Smooth muscle cell (in vitro differentiated cells): ENCODE measurements at regions not wholly inside any gene's neighbourhood (a gene's known extent, or its start where the extent isn't known, plus 50 kb on each side); places are given as distances from the start of the nearest gene placed in this dataset.

Experiments used
- DNase-seq: peaks from one replicate; lab custom pipeline; 2025; ENCODE audit not compliant: unreplicated experiment; lab: John Stamatoyannopoulos, UW
- H2AFZ ChIP-seq: fragments of 200-600 bp; sonication (generic); 2 replicates; pipeline ENCODE4 v1.6.0; 2016; ENCODE audit warnings: antibody characterized with exemption, low read depth, mild to moderate bottlenecking
- H3F3A ChIP-seq: fragments of 200-600 bp; sonication (generic); 2 replicates; pipeline ENCODE4 v1.6.0; 2017; ENCODE audit warnings: antibody characterized with exemption, low read depth
- H3K27ac ChIP-seq: fragments of 200-600 bp; sonication (generic); 2 replicates; pipeline ENCODE4 v1.5.1; 2016; ENCODE audit warnings: low read depth, mild to moderate bottlenecking
- H3K27me3 ChIP-seq: fragments of 200-600 bp; sonication (generic); 2 replicates; pipeline ENCODE4 v1.6.1; 2016; ENCODE audit warnings: low read depth, mild to moderate bottlenecking
- H3K36me3 ChIP-seq: fragments of 200-600 bp; sonication (generic); 2 replicates; pipeline ENCODE4 v1.5.1; 2016; ENCODE audit warnings: low read depth
- H3K4me1 ChIP-seq: fragments of 200-600 bp; sonication (generic); 2 replicates; pipeline ENCODE4 v1.5.1; 2016; ENCODE audit warnings: low read depth
- H3K4me2 ChIP-seq: fragments of 200-600 bp; sonication (generic); 2 replicates; pipeline ENCODE4 v1.6.0; 2016; ENCODE audit warnings: mild to moderate bottlenecking
- H3K4me3 ChIP-seq: fragments of 200-600 bp; sonication (generic); 2 replicates; pipeline ENCODE4 v1.5.1; 2016; ENCODE audit warnings: mild to moderate bottlenecking
- H3K79me2 ChIP-seq: fragments of 200-600 bp; sonication (generic); 2 replicates; pipeline ENCODE4 v1.6.0; 2016; ENCODE audit warnings: low read depth, mild to moderate bottlenecking
- H3K9ac ChIP-seq: fragments of 200-600 bp; sonication (generic); 2 replicates; pipeline ENCODE4 v1.6.0; 2016; ENCODE audit warnings: low read depth
- H3K9me3 ChIP-seq: fragments of 200-600 bp; sonication (generic); replicated peaks from 2 replicates; pipeline ENCODE4 v1.5.1; 2016; ENCODE audit warnings: low read depth
- H4K20me1 ChIP-seq: fragments of 200-600 bp; sonication (generic); 2 replicates; pipeline ENCODE4 v1.6.0; 2016; ENCODE audit warnings: low read depth
- WGBS: methylation state at CpG from one replicate; pipeline ENCODE4 v1.1.7; 2016; ENCODE audit warnings: low lambda C conversion rate; 5-methylcytosine and 5-hydroxymethylcytosine counted together
- TF ChIP-seq, protein P1 (sequence below): fragments of 200-600 bp; sonication (generic); IDR thresholded peaks from 2 replicates; pipeline ENCODE4 v1.5.1; 2017; ENCODE audit warnings: borderline replicate concordance, mild to moderate bottlenecking, antibody characterized with exemption; ENCODE audit not compliant: insufficient read depth, poor library complexity, severe bottlenecking

DNA sequence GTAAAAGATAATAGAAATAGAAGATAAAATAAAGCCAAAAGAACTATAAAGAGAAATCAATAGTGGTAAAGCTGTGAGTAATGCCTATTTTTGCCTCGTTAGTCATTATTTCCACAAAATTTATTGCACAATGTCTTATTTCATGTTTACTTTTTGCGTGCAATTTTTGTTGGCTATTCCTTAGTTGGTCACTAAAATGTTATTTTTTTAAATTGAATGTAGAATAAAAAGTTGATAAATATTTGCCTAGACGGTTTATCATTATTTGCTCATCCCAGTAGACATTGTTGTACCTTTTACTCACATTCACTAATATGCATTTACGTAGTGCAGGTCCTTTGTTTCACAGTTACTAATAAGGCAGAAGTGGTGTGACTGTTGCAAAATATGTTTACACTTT is 227.8 kb upstream of the BMPER start:
- no peak for DNase-seq
- WGBS, result 95% methylated on average over 4 of the region's 4 CpGs
- Histone ChIP-seq H3K4me1 (no peaks in the 10 kb centered on the region), H3K36me3 (no peaks in the 10 kb centered on the region), H3K4me3 (no peak overlapping the region), H3K79me2 (no peaks in the 10 kb centered on the region), H3K4me2 (no peak overlapping the region), H2AFZ (no peak overlapping the region), H3F3A (no peaks in the 10 kb centered on the region), H3K27ac (no peak overlapping the region), H3K9ac (no peak overlapping the region), H4K20me1 (no peaks in the 10 kb centered on the region), H3K27me3 (no peaks in the 10 kb centered on the region), H3K9me3 (no peaks in the 10 kb centered on the region)
- TF ChIP-seq, protein P1, sequence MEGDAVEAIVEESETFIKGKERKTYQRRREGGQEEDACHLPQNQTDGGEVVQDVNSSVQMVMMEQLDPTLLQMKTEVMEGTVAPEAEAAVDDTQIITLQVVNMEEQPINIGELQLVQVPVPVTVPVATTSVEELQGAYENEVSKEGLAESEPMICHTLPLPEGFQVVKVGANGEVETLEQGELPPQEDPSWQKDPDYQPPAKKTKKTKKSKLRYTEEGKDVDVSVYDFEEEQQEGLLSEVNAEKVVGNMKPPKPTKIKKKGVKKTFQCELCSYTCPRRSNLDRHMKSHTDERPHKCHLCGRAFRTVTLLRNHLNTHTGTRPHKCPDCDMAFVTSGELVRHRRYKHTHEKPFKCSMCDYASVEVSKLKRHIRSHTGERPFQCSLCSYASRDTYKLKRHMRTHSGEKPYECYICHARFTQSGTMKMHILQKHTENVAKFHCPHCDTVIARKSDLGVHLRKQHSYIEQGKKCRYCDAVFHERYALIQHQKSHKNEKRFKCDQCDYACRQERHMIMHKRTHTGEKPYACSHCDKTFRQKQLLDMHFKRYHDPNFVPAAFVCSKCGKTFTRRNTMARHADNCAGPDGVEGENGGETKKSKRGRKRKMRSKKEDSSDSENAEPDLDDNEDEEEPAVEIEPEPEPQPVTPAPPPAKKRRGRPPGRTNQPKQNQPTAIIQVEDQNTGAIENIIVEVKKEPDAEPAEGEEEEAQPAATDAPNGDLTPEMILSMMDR, result no peak

GRCh38 chr7:33678569-33679335 is 226.6 kb upstream of the BMPER start:
- H3K36me3 ChIP-seq, result no peaks in the 10 kb centered on the region
- H3K4me3 ChIP-seq, result no peak overlapping the region
- no peaks in the 10 kb centered on the region for H3K27me3 ChIP-seq
- H3K4me1 ChIP-seq, result no peaks in the 10 kb centered on the region
- no peaks in the 10 kb centered on the region for H3K79me2 ChIP-seq
- WGBS, result 94% methylated on average over 2 of the region's 2 CpGs
- no peaks in the 10 kb centered on the region for H3F3A ChIP-seq
- TF ChIP-seq, protein P1, result no peak
- no peaks in the 10 kb centered on the region for H3K9me3 ChIP-seq
- no peaks in the 10 kb centered on the region for H4K20me1 ChIP-seq
- no peak overlapping the region for H2AFZ ChIP-seq
- no peak for DNase-seq
- H3K9ac ChIP-seq, result no peak overlapping the region
- H3K27ac ChIP-seq, result no peak overlapping the region
- H3K4me2 ChIP-seq, result no peak overlapping the region

GRCh38 chr7:33680682-33681081 is 224.7 kb upstream of the BMPER start:
- DNase-seq, result no peak
- H3K4me2 ChIP-seq, result no peak overlapping the region
- no peaks in the 10 kb centered on the region for H3K79me2 ChIP-seq
- TF ChIP-seq, protein P1, result no peak
- H3F3A ChIP-seq, result no peaks in the 10 kb centered on the region
- H3K9ac ChIP-seq, result no peak overlapping the region
- no peaks in the 10 kb centered on the region for H3K9me3 ChIP-seq
- no peaks in the 10 kb centered on the region for H4K20me1 ChIP-seq
- H3K4me1 ChIP-seq, result no peaks in the 10 kb centered on the region
- H3K36me3 ChIP-seq, result no peaks in the 10 kb centered on the region
- no peak overlapping the region for H3K27ac ChIP-seq
- WGBS, result 88% methylated on average over 2 of the region's 2 CpGs
- H2AFZ ChIP-seq, result no peak overlapping the region
- no peaks in the 10 kb centered on the region for H3K27me3 ChIP-seq
- no peak overlapping the region for H3K4me3 ChIP-seq

DNA sequence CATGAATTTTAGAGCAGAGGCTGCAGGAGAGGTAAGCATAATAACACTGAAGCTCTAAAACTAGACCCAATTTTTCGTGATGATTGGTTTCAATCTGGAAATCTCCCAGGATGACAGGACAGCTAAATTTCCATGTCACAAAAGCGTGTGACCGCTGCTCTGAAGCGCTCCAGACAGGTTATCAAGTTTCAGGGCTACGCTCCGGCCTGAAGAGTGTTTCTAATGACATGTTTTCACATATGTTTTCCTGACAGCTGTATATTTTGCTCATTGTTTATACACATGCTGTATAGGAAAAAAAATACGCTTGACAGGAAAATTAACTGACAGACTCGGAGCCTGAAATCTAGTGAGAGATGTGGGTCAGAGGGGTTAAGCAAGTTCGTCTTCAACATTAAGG is 219.8 kb upstream of the BMPER start:
- WGBS, result 93% methylated on average over 9 of the region's 9 CpGs
- TF ChIP-seq, protein P1, result no peak

More for the DNA sequence above, 219.8 kb upstream of the BMPER start:
- H3K4me3 ChIP-seq, result no peak overlapping the region
- H3K79me2 ChIP-seq, result no peaks in the 10 kb centered on the region
- no peak for DNase-seq
- H3K4me2 ChIP-seq, result no peak overlapping the region
- no peaks in the 10 kb centered on the region for H3K4me1 ChIP-seq
- no peaks in the 10 kb centered on the region for H3K9me3 ChIP-seq
- no peaks in the 10 kb centered on the region for H3K27me3 ChIP-seq
- H3K36me3 ChIP-seq, result no peaks in the 10 kb centered on the region
- no peak overlapping the region for H3K9ac ChIP-seq
- no peaks in the 10 kb centered on the region for H3F3A ChIP-seq
- H4K20me1 ChIP-seq, result no peaks in the 10 kb centered on the region
- no peak overlapping the region for H3K27ac ChIP-seq
- H2AFZ ChIP-seq, result no peak overlapping the region
